ENCODE measurements at regions not wholly inside any gene's neighbourhood (a gene's known extent, or its start where the extent isn't known, plus 50 kb on each side); places are given as distances from the start of the nearest gene placed in this dataset.

- Histone ChIP-seq H3F3A (ENCODE audit: insufficient read depth, low read length, poor library complexity, severe bottlenecking) (no peaks in the 10 kb centered on the region), H3K9me3 (ENCODE audit: low read length) (no peaks in the 10 kb centered on the region), H3K4me2 (ENCODE audit: low read length) (no peak overlapping the region), H3K79me2 (replicated peaks; ENCODE audit: insufficient read depth, low read length) (no peaks in the 10 kb centered on the region), H3K9me2 (ENCODE audit: insufficient read depth, low read length) (no peaks in the 10 kb centered on the region), H3K36me3 (ENCODE audit: insufficient read depth, low read length) (no peaks in the 10 kb centered on the region), H3K4me3 (ENCODE audit: low read length) (no peak overlapping the region), H3K9ac (ENCODE audit: low read length) (no peak overlapping the region), H4K20me1 (ENCODE audit: insufficient read depth) (no peaks in the 10 kb centered on the region), H3K27ac (ENCODE audit: low read length) (no peak overlapping the region), H3K27me3 (ENCODE audit: insufficient read depth, low read depth, low read length) (no peaks in the 10 kb centered on the region), H2AFZ (ENCODE audit: low read depth, low read length) (no peak overlapping the region)
- TF ChIP-seq SMC3 (conservative IDR thresholded peaks at IDR 0.05; ENCODE audit: poor library complexity) (no peak), EP300 (conservative IDR thresholded peaks at IDR 0.05; ENCODE audit: poor library complexity, severe bottlenecking) (no peak), MXI1 (conservative IDR thresholded peaks at IDR 0.05; ENCODE audit: poor library complexity, severe bottlenecking) (no peak)
Observed at GRCh38 chr1:38301040-38301439, 254.4 kb upstream of the POU3F1 start.

GRCh38 chr1:38300616-38301015 is 254.0 kb upstream of the POU3F1 start:
- Histone ChIP-seq H2AFZ (ENCODE audit: low read depth, low read length) (no peak overlapping the region), H3K27me3 (ENCODE audit: insufficient read depth, low read depth, low read length) (no peaks in the 10 kb centered on the region)

More at GRCh38 chr1:38300616-38301015, 254.0 kb upstream of the POU3F1 start:
- no peak overlapping the region for H3K4me2 ChIP-seq (ENCODE audit: low read length)
- no peak overlapping the region for H3K27ac ChIP-seq (ENCODE audit: low read length)
- no peaks in the 10 kb centered on the region for H3K9me2 ChIP-seq (ENCODE audit: insufficient read depth, low read length)
- TF ChIP-seq MXI1 (conservative IDR thresholded peaks at IDR 0.05; ENCODE audit: poor library complexity, severe bottlenecking) (no peak), RAD21 (conservative IDR thresholded peaks at IDR 0.05) (no peak), EP300 (conservative IDR thresholded peaks at IDR 0.05; ENCODE audit: poor library complexity, severe bottlenecking) (no peak), SMC3 (conservative IDR thresholded peaks at IDR 0.05; ENCODE audit: poor library complexity) (no peak), CTCF (IDR thresholded peaks at IDR 0.05; ENCODE audit: poor library complexity, severe bottlenecking) (no peak), POLR2AphosphoS5 (IDR thresholded peaks at IDR 0.05) (no peak), TAF1 (IDR thresholded peaks at IDR 0.05; ENCODE audit: low read depth) (no peak), EZH2 (IDR thresholded peaks at IDR 0.05; ENCODE audit: borderline replicate concordance, insufficient read depth, low read length, poor library complexity, severe bottlenecking) (no peak), REST (IDR thresholded peaks at IDR 0.05; ENCODE audit: borderline replicate concordance) (no peak)
- H3K36me3 ChIP-seq (ENCODE audit: insufficient read depth, low read length), result no peaks in the 10 kb centered on the region
- no peaks in the 10 kb centered on the region for H3K79me2 ChIP-seq (replicated peaks; ENCODE audit: insufficient read depth, low read length)
- H3K4me3 ChIP-seq (ENCODE audit: low read length), result no peak overlapping the region
- H3F3A ChIP-seq (ENCODE audit: insufficient read depth, low read length, poor library complexity, severe bottlenecking), result no peaks in the 10 kb centered on the region
- no peaks in the 10 kb centered on the region for H4K20me1 ChIP-seq (ENCODE audit: insufficient read depth)
- H3K9me3 ChIP-seq (ENCODE audit: low read length), result no peaks in the 10 kb centered on the region
- H3K9ac ChIP-seq (ENCODE audit: low read length), result no peak overlapping the region

Measured in neural cell (in vitro differentiated cells).